Eye (tissue), 1 donor: ENCODE measurements at regions not wholly inside any gene's neighbourhood (a gene's known extent, or its start where the extent isn't known, plus 50 kb on each side); places are given as distances from the start of the nearest gene placed in this dataset.
A peak's percentile ranks its signal among the peaks of the same experiment; 100 is the strongest.

ENCODE experiments used
- DNase-seq: peaks from one replicate; pipeline ENCODE4 v3.0.0-alpha.2; 2015

GRCh38 chr1:61627365-61627764 lies 97.6 kb downstream of the TM2D1 start:
- DNase-seq: no peak

DNA sequence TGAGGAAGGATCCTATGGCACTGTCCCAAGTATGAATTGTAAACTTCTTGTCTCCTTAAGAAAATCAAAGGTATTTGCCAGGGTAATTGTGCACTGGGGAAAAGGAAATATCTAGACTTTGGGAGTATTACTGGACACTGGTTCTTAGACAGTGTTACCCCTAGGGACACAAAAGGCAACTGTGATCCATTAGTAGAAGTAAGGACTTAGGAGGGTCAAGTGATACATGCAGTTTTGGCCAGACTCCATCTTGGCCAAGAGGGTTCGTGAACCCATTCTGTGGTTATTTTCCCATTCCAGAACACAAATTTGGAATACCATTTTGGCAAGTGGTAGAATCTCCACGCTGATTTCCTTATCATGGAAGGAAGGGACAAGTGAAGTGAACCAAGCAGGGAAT lies 98.1 kb downstream of the TM2D1 start:
- no peak for DNase-seq

GRCh38 chr1:61623852-61624251 lies 101.1 kb downstream of the TM2D1 start:
- DNase-seq: no peak

DNA sequence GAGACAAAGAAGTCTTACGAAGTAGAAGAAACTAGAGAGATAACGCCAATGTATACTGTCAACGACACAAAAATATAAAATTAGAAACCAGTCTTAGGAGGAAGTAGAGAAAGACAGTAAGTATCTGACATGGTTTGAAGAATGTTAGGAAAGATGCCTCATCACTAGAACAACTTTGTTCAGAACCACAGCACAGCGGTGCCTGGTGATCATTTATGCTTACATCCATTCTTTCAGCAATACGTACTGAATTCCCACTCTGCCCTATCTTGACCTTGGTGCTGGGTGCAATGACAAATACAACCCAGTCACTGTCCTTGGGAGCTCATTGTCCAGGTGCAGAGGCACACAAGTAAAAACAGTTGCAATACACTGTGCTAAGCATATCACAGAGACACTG lies 104.4 kb downstream of the TM2D1 start:
- no peak for DNase-seq

DNA sequence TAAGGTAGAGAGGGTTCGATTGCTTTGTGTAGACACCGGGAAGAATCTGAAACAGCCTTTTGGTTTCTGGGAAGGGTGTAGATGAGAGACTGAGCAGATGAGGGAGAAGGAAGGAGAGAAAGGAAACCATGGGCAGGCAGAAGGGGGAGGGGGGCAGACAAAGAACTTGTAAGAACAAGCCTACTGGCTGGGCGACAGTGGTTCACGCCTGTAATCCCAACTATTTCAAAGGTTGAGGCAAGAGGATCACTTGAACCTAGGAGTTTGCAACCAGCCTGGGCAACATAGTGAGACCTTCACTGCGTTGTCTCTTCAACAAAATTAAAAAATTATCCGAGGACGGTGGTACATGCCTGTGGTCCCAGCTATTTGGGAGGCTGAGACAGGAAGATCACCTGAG lies 106.2 kb downstream of the TM2D1 start:
- no peak for DNase-seq

- DNase-seq: no peak
These were observed 106.7 kb downstream of the TM2D1 start for GRCh38 chr1:61618193-61618592.

GRCh38 chr1:61616830-61617229 lies 108.1 kb downstream of the TM2D1 start:
- DNase-seq: no peak

DNA sequence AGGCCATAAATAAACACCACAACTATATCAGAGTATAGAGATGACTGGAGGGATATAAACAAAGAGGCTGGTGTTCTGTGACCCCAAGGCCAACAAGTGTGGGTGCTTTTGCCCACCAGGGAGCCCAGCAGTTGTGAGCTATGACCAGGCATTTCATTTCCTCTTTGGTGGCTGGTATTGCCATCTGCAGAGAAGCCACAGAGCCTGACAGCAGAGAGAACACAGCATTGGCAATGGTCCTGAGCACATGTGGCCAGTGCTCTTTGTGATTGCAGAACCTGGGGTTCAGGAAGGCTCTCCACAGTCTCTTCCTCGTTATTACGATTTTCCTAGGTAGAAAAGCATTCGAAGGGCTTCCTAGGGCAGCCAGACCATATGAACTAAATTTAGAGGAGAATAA lies 112.3 kb downstream of the TM2D1 start:
- DNase-seq: no peak

- no peak for DNase-seq
These were observed 115.9 kb downstream of the TM2D1 start for GRCh38 chr1:61609040-61609439.

GRCh38 chr1:61607448-61607847 lies 117.5 kb downstream of the TM2D1 start:
- DNase-seq: no peak

GRCh38 chr1:61606448-61607312 lies 118.3 kb downstream of the TM2D1 start:
- DNase-seq: peak; percentile 17

- no peak for DNase-seq
These were observed 119.2 kb downstream of the TM2D1 start for GRCh38 chr1:61605607-61606321.

DNA sequence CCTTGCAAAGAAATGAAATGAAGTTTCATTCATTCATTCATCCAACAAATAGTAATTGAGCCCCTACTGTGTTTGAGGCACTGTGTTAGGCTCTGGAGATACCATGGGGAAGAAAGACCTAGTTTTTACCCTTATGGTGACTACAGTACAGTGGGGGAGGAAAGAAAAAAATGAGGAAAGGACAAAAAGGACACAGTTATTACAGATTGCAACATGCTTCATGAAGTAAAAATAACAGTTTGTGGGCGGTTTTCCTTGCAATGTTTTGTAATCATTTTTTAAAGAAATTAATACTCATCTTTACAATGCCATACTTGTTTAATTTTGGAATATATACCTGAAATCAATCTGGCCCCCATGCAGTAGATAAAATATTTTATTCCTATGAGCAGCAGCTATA lies 120.3 kb downstream of the TM2D1 start:
- no peak for DNase-seq

GRCh38 chr1:61604261-61604660 lies 120.7 kb downstream of the TM2D1 start:
- no peak for DNase-seq

- DNase-seq: no peak
These were observed 122.3 kb downstream of the TM2D1 start for GRCh38 chr1:61602663-61603062.

DNA sequence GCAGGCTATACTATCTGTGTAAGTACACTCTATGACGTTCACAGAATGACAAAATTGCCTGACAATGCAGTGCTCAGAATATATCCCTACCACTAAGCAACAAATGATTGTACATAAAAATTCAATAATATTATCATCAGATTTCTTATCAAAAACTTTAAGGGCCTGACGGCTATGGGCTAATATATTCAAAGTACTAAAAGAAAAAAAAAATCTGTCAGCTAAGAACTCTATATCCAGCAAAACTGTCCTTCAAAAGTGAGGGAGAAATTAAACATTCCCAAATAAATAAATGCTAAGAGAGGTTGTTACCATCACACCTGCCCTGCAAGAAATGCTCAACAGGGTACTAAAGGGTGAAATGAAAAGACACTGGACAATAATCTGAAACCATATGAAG lies 127.3 kb downstream of the TM2D1 start:
- DNase-seq: no peak

DNA sequence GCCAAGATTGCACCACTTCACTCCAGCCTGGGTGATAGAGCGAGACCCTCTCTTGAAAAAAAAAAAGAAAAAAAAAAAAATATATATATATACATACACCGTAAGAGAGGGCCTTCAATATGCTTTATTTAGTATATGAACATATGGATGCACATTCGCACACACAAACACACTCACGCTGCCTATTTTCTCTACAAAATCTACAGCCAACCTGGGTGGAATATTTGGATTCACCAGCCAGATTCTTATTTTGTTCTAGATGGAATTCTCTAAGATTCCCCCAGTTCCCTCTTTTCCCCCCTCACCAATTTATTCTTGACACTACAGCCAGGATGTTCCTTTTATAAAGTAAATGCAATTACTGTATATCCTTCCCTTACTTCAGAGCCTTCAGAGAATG lies 131.6 kb downstream of the TM2D1 start:
- no peak for DNase-seq

DNA sequence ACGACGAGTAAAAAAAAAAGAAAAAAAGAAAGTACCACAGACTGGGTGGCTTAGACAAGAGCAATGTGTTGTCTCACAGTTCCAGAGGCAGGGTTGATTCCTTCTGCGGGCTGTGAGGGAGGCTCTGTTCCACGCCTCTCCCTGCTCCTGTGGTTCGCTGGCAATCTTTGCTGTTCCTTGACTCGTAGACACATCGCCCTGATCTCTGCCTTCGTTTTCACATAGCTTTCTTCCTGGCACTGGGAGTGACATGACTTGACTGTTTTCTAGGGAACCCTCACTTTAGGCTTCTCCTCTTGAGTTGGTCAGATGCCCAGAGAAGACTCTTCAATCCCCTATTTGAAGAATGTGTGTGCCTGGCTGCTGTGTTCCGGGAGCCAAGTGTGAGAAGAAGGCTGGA lies 133.6 kb downstream of the TM2D1 start:
- no peak for DNase-seq

GRCh38 chr1:61588736-61589672 lies 135.9 kb downstream of the TM2D1 start:
- DNase-seq: peak; percentile 88

DNA sequence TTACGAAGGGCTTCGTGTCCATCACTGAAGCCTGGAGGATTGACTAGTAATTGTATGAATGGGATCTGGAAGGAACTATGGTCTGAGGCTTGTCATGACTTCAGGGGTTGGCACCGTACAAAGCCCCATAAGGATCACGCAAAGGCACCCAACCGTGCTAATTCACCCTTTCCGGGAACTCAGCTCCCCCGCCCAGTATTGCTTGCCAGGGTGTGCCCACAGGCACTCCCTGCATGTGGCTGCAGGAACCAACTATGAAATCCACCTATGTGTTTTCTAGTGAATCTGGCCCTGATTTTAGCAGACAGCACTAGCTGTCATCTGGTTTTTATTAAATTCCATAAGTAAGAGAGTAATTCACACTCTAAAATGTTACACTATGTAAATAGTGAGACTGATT lies 139.2 kb downstream of the TM2D1 start:
- DNase-seq: peak; percentile 41

DNA sequence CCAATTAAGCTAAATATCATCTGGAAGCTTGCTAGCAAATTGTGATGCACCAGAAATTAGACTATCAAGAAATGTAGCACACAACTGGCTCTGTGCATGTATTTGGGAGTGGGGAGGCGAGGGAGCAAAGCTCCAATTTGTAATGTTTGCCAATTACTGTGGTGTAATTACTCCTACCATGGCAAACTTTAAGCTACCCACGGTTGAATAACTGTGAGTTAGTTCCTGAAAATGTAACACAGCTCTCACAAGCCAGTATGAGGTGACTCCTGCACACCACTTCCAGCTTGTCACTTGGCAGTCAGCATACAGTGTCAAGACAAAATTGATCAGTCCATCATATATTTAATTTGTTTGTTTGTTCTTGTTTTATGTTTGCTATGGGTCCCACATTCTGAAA lies 141.2 kb downstream of the TM2D1 start:
- DNase-seq: no peak

DNA sequence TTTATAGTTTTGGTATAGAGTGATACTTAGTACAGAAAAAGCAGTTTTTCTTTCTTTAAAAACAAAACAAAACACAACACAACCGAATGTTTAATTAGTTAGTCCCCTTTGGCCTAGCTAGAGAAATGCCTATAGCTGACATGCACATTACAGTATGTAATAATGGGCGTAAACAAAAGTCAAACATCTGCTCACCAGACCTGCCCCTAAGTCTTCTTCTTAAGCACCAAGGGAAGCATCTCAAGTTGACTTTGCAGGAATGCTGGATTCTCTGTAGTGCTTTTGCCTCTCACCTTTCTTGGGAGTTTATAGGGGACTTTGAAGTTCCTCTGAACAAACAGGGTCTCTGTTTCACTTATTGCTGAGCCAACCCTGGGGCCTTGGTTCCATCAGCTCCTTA lies 143.7 kb downstream of the TM2D1 start:
- DNase-seq: no peak

DNA sequence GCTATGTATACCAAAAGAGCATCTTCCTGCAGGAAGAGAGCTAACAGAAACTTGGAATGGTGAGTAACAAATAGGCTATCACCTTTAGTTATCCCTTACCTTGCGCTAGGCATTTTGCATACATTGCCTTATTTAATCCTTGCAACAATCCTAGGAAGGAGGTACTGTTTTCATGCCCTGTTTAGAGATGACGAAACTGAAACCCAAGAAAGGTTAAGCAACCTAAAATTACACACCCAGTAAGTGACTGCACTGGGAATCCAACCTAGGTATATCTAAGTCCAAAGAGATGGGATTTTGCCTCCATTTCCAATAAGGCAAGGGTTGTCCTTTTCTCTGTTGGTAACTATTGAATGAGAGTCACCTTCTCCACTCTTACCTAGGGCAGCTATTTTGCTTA lies 144.5 kb downstream of the TM2D1 start:
- no peak for DNase-seq
